Stimulated activated CD4-positive, alpha-beta T cell treated with anti-CD3 and anti-CD28 coated beads, Interleukin-2, amount 100 ng/mL, for 24 hours (primary cell): ENCODE measurements at regions not wholly inside any gene's neighbourhood (a gene's known extent, or its start where the extent isn't known, plus 50 kb on each side); places are given as distances from the start of the nearest gene placed in this dataset.

Source experiments
- DNase-seq, 2 donors: peaks; one replicate each; pipeline ENCODE4 v3.0.0-alpha.2; 2020

DNA sequence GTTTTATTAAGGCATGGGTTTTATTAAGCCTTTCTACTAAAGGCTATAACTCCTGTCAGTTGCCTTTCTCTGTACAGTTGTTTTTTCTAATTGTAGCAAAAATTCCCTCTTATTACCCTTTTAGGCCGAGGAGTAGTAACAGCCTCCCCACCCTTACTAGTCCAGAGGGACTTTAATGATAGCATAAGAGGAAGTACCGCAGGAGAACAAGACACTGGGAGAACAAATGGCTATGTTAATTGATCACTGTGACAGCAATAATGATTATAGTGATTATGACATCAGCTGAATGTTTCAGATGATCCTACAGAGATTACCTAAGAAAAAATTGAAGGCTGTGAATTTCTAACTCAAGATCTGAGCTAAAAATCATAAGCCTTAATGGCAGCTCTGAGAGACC is 383.0 kb upstream of the PTBP2 start:
- DNase-seq = no peak

DNA sequence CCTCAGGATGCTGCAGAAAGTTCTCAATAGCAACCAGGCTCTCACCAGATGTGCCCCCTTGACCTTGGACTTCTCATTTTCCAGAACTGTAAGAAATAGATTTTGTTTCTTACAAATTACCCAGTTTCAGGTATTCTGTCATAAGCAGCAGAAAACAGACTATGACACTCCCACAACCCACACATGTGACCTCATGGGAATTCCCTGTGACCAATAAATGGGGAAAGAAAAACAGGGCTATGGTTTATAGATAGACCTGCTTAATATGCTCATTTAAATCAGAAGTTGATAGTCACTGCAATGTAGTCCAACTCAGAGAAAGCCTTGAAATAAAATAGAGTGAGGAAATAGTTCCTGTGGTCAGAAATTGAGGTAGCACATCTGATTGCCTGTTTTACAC is 380.9 kb upstream of the PTBP2 start:
- DNase-seq = no peak

DNA sequence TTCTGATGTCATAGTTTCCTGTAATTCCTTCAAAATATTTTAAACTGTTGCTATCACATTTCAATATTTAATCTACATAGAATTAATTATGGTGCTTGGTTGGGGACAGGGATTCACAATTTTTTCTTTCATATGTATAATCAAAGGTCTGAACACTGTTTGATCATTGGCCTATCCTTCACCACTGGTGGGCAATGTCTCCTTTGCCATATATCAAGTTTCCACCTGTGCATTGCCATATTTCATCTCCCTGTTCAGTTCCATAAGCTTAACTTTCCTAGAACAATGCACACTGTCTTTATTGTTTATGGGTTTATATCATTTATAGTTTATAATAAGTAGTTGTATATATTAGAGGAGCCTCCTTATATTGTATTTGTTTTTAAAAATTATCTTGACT is 374.9 kb upstream of the PTBP2 start:
- no peak for DNase-seq

DNA sequence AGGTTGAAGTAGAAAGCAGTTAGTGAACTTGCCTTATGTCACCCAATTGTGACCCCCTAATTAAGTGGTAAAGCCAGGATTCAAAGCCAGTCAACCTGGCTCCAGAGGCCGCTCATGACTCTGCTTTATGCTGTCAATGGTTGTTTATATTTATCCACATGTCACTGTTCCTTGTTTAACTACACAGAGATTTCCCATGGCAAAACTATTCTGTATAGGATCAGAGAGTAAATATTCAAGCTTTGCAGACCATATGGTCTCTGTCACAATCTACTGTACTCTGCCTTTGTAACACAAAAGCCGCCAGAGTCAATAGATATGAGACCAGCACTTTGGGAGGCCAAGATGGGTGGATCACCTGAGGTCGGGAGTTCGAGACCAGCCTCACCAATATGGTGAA is 371.7 kb upstream of the PTBP2 start:
- no peak for DNase-seq

DNA sequence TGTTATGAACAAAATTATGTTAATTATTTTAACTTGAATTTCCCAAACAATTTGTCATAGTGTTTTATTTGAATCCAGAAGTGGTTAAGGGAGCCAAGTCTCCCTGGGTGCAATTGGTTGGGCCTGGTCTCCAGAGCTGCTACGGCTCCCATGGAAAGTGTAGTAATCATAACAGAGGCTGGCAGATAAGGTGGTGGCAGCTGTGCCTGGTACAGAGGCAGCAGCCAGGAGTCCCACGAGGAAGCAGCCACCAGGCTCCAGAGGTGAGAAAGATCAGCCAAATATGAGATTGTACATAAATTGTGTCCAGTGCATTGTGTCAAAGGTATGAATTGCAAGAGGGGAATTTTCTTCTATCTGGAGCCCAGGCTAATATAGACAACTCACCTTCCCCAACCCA is 368.9 kb upstream of the PTBP2 start:
- no peak for DNase-seq

DNA sequence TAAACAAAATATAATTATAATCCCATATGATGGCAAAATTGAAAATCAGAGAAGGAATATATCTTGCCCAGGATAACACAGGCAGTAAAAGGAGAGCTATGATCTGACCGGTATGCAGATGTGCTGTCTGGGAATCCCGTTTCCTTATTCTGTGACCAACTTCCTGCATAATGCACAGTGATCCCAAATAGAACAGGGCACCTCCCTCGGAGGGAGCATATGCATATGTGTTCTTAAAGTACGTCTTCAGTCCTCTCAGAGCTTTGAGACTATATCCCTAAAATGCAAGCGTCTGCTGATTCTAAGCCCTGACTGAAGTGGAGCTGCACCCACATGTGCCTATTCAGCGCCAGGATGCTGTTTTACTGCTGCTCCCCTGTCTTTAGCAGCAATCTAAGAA is 366.1 kb upstream of the PTBP2 start:
- DNase-seq = no peak

DNA sequence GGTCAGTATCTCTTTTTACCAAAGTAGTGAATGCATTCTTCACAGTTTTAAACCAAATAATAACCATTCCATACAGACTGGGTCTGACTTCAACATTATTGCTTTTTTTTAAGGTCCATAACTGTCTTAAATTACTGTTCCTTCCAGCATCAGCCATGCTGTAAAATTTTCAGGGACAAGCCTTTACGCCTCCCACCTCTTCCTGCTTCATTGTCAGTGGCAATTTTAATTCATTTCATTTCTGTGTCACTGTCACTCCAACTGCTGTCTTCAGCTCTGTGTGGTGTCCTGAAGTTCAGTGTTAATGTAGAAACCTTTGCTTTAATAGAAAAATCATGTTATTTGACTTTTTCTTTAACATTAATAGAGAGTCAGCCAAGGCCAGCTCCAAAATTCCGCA is 365.6 kb upstream of the PTBP2 start:
- DNase-seq = no peak

DNA sequence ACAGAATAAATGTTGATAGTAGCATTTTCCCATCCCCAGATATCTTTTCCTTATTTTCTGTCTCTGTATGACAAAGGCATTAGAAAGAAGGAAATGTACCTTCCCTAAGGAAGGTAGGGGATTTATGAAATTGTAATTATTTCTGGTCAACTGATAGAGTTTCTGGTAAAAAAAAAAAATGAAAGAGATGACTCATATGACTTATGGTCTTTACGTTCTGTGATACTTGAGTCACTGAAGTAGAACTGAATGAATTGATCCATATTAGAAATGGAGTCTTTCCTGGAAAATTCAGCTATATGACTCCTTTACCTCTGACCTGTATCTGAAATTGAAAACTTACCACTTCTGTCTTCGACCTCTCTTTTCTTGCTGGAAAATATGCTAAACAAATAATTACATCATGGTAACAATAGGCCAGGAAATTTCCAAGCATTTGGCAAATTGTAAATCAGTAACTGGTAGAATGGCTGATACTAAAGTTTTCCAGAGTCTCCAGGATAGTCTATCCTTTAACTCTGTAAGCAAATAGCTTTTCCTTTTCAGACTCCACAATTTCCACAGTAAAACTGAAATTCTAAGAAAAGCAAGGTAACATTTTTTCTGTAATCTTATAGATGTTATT is 364.3 kb upstream of the PTBP2 start:
- DNase-seq = no peak

DNA sequence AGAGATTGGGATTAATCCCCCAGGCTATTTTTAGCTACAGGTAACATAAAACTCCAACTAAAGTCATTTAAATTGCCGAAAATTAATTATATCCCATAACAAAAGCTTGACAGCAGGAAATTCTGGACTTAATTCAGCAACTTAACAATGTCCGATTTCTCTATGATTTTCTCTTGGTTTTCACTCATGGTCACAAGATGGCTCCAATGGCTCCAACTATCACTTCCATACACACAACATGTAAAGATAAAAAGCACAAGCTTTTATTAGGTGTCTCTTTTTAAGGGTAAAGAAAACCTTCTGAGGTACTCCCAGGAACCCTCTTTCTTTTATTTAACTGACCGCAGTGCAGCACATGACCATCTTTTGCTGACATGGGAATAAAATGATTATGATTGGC is 363.5 kb upstream of the PTBP2 start:
- DNase-seq = no peak

DNA sequence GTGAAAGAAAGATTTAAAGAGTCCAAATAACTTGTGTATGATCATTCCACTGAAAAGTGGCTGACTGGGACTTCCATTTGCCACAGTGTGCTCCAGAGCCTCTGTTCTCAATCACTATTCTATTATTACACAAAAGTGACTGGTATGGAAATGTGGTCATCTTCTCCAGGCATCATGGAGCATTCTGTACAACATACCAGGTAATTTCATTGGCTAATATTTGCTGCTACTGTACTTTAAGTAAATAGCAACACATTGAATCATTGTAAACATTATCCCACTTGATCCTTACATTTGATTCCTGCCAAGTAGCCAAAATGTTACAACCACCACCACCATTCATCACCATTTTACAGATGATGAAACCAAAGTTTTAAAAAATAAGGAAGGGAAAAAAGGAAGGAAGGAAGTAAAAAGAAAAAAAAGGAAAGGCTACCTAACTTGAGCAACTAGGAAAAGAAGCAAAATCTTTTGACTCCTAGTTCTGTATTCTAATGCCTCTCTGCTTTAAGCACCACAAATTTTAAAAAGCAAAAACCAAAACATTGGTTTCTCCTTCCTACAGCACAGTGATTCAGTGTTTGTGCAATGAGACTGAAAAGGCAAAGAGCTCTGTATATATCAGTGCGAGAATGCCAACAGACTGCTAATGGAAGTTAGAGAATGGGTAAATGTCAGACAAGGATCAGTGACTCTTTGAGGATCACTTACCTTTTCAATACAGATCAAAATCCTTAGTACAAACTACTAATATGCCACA is 361.4 kb upstream of the PTBP2 start:
- DNase-seq = no peak

DNA sequence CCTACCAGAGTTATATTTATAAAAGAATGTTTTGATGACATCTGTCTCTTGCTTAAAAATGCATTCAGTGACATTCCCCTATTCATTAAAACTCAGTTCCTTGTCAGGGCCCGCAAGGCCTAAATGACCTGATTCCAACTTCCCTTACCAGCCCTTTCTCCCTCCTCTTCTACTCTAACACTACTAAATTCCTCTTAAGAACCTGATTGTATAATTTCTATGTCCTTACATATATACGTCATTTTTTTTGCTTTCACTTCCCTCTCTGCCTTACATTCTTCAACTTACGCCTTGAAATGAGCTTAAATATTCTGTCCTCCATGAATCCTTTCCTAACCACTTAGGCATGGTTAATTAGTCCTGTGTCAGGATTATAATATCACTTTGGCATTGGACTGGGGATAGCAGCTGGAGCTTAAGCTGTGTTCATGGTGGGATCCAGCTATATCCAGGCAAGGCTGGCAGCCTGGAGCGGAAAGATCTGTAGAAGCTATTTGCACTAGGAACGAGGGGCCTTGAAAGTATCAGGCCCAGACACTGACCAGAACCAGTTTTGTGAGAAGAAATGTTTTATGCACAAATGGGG is 360.2 kb upstream of the PTBP2 start:
- no peak for DNase-seq

DNA sequence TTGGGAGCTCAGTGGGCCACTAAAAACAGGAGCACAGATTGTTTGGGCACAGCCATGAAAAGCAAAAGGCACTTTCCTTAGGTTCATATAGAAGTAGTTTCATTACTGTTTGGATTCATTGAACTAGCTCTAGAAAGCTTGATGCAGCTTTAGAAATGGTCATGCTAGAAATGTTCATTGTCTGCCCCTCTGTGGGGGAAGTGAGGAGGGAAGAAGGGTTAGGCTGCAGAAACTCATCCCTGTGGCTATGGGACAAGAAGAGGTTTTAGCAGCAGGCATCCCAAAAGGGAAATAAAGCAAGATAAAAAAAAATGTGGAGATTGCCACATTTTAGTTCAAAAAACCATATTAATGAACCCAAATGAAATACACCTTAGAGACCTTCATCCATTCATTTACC is 359.6 kb upstream of the PTBP2 start:
- DNase-seq = no peak

DNA sequence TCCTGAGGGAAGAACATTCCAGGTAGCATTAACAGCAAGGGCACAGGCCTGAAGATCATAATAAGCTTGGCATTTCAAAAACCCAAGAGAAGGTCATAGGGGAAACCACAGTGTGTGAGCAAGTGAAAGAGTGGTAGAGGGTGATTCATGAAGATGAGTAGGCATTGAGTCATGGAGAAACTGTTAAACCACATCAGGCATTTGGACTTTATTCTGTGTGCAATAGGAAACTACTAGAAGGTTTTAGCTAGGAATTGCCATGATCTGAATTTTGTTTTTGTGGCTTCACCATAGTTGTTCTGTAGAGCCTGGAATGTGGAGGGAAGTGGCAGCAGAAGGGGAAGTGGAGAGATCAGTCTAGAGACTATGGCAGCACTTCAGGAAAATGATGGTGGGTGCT is 359.0 kb upstream of the PTBP2 start:
- no peak for DNase-seq

DNA sequence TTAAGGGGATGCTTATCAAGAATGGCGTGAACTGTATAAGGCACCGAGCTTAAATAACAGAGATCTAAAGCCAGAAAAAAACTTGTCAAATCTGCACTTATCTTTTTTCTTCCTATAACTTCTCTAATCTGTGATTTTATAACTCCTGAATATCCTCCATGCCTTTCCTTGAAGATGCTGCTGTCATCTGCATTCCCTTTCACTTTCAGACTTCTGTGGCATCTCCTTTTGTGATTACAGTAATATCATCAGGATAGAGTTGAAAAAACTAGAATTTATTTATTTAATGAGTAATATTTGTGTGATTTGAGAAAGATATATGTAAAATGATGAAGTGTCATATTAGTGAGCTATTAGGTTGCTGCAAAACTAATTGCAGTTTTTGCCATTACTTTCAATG is 357.8 kb upstream of the PTBP2 start:
- DNase-seq = no peak

DNA sequence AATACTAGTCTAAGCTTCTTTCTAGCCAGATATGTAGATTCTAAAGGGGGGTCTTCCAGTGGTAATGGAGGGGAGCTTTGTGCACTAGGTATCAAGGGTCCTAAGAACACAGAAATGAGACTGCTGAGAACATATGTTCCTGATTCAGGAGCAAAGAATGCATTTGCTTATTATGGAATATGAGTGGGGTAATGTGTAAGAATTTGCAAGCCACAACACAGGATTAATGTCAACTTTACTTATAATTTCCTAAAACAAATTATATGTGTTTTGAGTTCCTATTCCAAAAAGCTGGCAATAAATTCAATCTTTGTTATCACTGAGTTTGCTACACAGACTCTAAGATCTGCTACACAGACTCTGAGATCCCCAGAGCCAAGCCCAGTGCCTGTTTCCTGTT is 357.0 kb upstream of the PTBP2 start:
- no peak for DNase-seq

DNA sequence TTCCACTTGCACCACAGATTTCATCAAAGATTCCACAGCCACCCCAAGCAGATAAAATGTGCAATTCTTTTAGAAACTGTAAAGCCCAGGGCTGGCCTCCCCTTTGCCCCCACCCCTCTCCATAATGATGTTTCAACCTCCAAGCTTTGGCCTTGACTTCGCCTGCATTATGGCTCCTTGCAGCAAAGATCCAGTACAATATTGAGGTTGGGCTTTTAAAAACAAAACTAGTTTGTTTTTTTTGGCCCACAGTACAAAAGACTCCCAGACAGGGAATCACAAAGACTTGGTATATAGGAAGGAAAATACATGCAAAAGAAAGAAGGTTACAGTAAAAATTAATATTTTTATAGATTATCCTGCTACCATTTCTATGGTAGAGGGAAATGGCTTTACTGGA is 356.5 kb upstream of the PTBP2 start:
- no peak for DNase-seq

DNA sequence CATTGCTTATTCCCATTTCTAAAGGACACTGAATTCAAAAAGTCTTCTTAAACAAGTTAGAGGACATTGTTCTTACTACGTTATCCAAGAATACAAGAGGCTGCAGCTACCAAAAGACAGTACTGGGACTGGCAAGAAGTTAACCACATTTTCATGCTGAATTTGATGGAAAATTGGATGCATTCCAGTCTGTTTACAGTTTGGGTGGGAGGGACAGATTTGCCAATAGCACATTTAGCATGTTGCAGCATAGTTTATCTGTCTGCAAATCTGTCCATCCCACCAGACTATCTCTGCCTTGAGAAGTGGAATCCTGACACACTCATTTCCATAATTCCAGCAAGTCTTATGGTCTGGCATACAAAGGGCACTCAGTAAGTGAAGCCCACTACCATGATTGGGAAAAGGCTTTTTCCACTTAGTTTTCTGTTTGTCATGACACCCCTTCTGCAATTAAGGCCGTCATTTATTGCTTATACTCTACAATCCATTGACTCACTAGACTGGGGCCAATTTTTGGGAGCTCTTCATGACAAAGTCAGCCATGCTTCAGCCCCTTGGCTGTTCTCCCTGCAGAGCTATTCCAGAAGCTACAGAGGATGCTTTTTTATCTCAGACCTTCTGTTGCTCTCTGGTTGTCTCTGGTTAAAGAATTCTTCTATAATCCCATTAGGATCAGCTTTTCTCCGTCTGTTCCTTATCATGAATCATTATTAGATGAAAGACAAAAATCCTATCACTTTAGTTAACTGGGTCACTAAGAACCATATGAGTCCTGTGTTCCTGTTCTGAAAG is 355.8 kb upstream of the PTBP2 start:
- DNase-seq = no peak

DNA sequence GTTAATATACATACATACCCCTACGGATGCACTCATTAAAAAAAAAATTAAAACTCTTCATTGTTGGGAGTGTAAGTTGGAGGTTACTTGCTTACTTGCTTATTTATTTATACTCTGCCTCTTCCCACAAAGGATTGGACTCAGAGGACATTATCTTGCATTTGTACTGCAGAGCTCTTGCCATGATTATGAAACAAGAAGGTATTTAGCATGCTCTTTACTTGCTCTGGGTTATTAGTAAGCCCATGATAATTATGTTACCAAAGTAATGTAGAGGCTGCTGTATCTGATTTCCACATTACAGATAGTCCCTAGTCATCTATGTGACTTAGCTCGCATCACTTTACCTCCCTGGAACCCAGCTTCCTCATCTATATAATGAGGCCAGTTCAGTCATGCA is 355.1 kb upstream of the PTBP2 start:
- no peak for DNase-seq

DNA sequence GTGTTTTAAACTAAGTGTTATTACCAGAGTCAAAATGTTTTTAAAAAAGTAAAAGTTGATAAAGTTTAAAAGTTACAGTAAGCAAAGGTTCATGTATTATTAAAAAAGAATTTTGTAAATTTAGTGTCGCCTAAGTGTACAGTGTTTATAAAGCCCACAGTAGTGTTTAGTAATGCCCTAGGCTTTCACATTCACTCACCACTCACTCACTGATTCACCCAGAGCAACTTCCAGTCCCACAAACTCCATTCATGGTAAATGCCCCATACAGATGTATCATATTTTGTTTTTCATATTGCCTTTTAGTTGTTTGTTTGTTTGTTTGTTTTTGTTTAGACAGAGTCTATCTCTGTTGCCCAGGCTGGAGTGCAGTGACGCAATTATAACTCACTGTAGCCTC is 353.8 kb upstream of the PTBP2 start:
- no peak for DNase-seq

DNA sequence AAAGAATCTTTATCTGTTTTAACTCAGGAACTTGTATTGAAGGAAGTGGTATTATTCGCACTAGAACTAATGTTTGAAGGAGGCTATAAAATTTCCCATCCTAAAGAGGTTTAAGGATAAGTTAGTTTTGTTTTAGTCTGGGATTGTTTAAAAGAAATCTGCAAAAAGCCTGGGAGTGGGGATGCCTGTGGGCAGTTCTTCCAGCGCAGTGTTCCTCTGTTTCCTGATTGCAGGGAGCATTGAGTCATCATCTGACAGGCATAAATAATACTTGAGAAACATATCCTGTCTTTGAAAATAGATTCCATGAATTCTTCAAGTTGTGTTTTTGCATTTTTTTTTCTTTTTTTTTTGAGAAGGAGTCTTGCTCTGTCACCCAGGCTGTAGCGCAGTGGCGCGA is 350.8 kb upstream of the PTBP2 start:
- no peak for DNase-seq

DNA sequence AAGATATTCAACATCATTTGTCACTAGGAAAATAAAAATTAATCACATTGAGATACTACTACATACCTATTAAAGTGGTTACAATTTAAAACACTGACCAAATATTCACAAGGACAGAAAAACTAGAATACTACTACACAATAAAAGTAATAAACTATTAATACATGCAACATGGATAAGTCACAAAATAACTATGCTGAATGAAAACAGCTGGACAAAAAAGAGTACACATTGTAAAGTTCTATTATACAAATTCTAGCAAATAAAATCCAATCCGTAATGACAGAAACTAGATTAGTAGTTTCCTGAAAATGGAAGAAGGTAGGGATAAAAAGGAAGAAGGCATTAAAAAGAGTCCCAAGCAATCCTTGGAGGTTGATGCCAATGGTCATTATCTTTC is 348.7 kb upstream of the PTBP2 start:
- DNase-seq = no peak

DNA sequence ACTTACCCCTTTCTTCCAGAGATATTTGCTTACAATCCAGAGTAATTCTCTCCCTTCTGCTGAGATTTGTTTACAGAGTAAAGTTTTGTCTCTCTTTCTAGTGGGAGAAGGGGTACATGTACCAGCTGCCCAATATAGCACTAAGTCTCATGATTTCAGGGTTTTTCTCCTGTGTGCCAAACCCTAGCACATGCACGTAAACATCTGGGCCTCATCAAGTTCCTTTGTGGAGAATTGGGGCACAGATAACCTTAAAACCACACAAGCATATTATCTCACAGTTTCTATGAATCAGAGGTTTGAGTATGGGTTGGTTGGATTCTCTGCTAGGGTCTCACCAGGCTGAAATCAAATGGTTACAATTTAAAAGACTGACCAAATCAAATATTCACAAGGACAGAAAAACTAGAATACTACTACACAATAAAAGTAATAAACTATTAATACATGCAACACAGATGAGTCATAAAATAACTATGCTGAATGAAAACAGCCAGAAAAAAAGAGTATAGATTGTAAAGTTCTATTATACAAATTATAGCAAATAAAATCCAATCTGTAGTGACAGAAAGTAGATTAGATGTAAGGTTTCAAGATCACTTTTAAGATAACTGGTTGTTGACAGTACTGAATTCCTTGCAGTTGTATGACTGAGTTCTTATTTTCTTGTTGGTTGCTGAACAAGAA is 347.4 kb upstream of the PTBP2 start:
- no peak for DNase-seq

DNA sequence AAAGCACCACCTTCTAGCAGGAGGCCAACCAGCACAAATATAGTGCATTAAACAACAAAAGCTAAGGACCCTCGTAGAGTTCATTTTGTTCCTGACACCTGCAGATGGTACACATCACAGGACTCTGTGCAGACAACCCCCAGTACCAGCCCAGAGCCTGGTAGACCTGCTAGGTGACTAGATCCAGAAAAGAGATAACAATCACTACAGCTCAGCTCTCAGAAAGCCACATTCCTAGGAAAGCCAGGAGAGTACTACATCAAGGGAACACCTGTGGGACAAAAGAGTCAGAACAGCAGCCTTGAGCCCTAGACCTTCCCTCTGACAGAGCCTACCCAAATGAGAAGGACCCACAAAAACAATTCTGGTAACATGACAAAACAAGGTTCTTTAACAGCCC is 344.7 kb upstream of the PTBP2 start:
- DNase-seq = no peak
